Ovary (tissue), 7 donors: ENCODE measurements at regions not wholly inside any gene's neighbourhood (a gene's known extent, or its start where the extent isn't known, plus 50 kb on each side); places are given as distances from the start of the nearest gene placed in this dataset.

Source experiments
- DNase-seq, 5 donors: peaks; one replicate each; pipeline ENCODE4 v3.0.0-alpha.2; 2019 to 2020
- H3K27ac ChIP-seq, 2 donors: fragments of 200-600 bp; one replicate each; pipeline versions ENCODE4 v1.5.1 to v1.8.0; 2019 to 2022
- H3K27me3 ChIP-seq: fragments of 200-600 bp; one replicate; pipeline ENCODE4 v1.8.0; 2022
- H3K36me3 ChIP-seq: fragments of 200-600 bp; sonication (generic); one replicate; pipeline ENCODE4 v1.5.1; 2019
- H3K4me1 ChIP-seq: one replicate; pipeline ENCODE4 v1.8.1; 2013; ENCODE audit warnings: mild to moderate bottlenecking, moderate library complexity; ENCODE audit not compliant: insufficient read depth
- H3K4me3 ChIP-seq: fragments of 200-600 bp; sonication (generic); one replicate; pipeline ENCODE4 v1.5.1; 2017
- H3K9me3 ChIP-seq, 2 donors: fragments of 200-600 bp in 1 of 2; sonication (generic) in 1 of 2; one replicate each; pipeline versions ENCODE4 v1.5.1 to v1.8.1; 2013 to 2019; ENCODE audit warnings: mild to moderate bottlenecking in 1 of 2, moderate library complexity in 1 of 2
- EP300 ChIP-seq: sonication (generic); formaldehyde crosslinking; IDR thresholded peaks from one replicate; pipeline ENCODE4 v1.6.1; 2017; ENCODE audit warnings: antibody characterized with exemption
- POLR2A ChIP-seq: fragments of 450-650 bp; IDR thresholded peaks from one replicate; pipeline ENCODE4 v1.6.1; 2017; ENCODE audit warnings: antibody characterized with exemption, mild to moderate bottlenecking, moderate library complexity
- WGBS, 3 donors: extraction: QIAGEN DNeasy Blood & Tissue Kit in 1 of 3; methylation state at CpG; one replicate each; pipeline versions ENCODE4 v1.1.5 to v1.1.7; 2013 to 2017; 5-methylcytosine and 5-hydroxymethylcytosine counted together
- intact Hi-C, 4 donors: fragments of 100-400 bp; cut with DNase I; formaldehyde crosslinking; loops; one replicate each; pipeline versions ENCODE4 v1.11.0 to v1.15.1; 2022 to 2023
- TF ChIP-seq, protein P1 (sequence below), 3 donors: fragments of 450-650 bp in 2 of 3; fragments of 200-600 bp in 1 of 3; IDR thresholded peaks; one replicate each; pipeline versions ENCODE4 v1.5.1 to v1.8.0; 2016 to 2022; ENCODE audit warnings: antibody characterized with exemption in 3 of 3, mild to moderate bottlenecking in 1 of 3
- donor health status: DM: no; HTN: no; CAD: no; lungs with moderate emphysema.
- donor health status: DM: no; HTN: no; CAD: no.
- donor health status: Bipolar disorder and iron deficiency.
- donor health status: DM: no; HTN: no; CAD: no.
- donor health status: DM: yes; HTN: yes; CAD: no.

DNA sequence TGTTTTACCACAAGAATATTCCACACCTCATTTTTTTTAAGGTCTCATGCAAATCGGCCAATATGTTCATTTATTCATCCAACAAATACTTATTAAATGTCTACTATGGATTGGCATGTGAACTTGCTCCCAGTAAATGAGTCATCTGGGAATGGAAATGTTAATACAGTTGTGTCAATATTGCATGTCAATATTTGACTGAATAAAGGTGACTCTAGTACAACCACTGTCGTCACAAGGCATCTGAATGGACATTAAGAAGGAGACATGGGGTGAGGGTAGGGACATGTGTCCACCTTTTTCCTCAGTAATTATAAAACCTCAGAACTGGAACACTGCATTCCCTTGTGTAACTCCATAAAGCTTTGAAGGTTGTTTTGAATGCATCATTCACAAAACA, 365.4 kb downstream of the ADCYAP1 start:
- WGBS, 3 donors, result 73 to 81% (median 75%) methylated on average over 2 of the region's 2 CpGs
- intact Hi-C loops, result no loop called here
- DNase-seq, result no peak

DNA sequence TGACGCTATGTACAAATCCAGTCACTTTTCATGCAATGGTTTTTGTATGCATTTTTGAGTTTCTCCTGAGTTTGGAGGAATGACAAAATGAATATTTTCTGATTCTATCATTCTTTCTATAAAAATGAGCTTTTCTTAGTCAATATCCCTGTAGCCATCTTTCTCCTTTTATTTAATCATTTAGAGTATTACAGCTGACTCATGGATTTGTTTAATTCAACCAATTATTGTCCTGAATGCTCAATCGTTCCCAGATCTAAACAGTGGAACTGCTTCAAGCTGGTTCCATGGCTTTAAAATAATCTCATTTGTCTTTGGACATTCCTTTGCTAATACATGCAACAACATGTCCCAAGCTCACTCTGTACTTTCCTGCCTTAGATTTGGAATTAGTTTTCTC, 368.8 kb downstream of the ADCYAP1 start:
- Histone ChIP-seq H3K4me3 (no peak overlapping the region), H3K36me3 (no peaks in the 10 kb centered on the region), H3K9me3 (no peaks in the 10 kb centered on the region), H3K27me3 (peaks cover 4% of the 10 kb centered on the region), H3K4me1 (no peaks in the 10 kb centered on the region), H3K27ac (no peak overlapping the region)
- intact Hi-C loops, result no loop called here
- TF ChIP-seq, protein P1, sequence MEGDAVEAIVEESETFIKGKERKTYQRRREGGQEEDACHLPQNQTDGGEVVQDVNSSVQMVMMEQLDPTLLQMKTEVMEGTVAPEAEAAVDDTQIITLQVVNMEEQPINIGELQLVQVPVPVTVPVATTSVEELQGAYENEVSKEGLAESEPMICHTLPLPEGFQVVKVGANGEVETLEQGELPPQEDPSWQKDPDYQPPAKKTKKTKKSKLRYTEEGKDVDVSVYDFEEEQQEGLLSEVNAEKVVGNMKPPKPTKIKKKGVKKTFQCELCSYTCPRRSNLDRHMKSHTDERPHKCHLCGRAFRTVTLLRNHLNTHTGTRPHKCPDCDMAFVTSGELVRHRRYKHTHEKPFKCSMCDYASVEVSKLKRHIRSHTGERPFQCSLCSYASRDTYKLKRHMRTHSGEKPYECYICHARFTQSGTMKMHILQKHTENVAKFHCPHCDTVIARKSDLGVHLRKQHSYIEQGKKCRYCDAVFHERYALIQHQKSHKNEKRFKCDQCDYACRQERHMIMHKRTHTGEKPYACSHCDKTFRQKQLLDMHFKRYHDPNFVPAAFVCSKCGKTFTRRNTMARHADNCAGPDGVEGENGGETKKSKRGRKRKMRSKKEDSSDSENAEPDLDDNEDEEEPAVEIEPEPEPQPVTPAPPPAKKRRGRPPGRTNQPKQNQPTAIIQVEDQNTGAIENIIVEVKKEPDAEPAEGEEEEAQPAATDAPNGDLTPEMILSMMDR (IDR thresholded peaks at IDR 0.05), result no peak
- TF ChIP-seq EP300 (no peak), POLR2A (no peak)
- no peak for DNase-seq
- WGBS, 3 donors, result 75 to 77% (median 75%) methylated on average over 2 of the region's 2 CpGs

More for the DNA sequence above, 365.4 kb downstream of the ADCYAP1 start:
- no peaks in the 10 kb centered on the region for H3K4me1 ChIP-seq
- H3K27ac ChIP-seq, result no peak overlapping the region
- TF ChIP-seq EP300, result no peak
- no peak for TF ChIP-seq POLR2A
- TF ChIP-seq, protein P1 (IDR thresholded peaks at IDR 0.05), result no peak
- no peaks in the 10 kb centered on the region for H3K9me3 ChIP-seq
- no peak overlapping the region for H3K4me3 ChIP-seq
- no peaks in the 10 kb centered on the region for H3K36me3 ChIP-seq
- no peaks in the 10 kb centered on the region for H3K27me3 ChIP-seq

DNA sequence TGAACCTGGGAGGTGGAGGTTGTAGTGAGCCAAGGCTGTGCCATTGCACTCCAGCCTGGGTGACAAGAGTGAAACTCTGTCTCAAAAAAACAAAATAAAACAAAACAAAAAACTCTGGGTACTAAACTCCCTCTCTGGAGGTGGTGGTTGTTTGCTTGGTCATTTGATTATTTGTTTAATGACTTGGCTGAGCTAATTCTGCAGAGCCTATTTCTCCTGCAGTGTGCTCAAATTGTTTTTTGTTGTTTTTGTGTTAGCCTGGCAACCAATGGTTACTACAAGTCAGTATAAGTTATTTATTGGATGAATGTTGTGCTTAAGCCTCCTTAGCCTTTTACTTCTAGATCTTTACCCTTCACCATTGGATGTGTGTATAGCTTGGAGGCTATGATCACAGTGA, 387.5 kb downstream of the ADCYAP1 start:
- TF ChIP-seq, protein P1 (IDR thresholded peaks at IDR 0.05), result no peak
- TF ChIP-seq POLR2A (no peak), EP300 (no peak)
- H3K4me3 ChIP-seq, result no peak overlapping the region
- intact Hi-C loops, result no loop called here
- H3K36me3 ChIP-seq, result no peaks in the 10 kb centered on the region
- no peaks in the 10 kb centered on the region for H3K27me3 ChIP-seq
- DNase-seq, result no peak
- no peaks in the 10 kb centered on the region for H3K9me3 ChIP-seq
- no peak overlapping the region for H3K27ac ChIP-seq
- H3K4me1 ChIP-seq, result no peaks in the 10 kb centered on the region

DNA sequence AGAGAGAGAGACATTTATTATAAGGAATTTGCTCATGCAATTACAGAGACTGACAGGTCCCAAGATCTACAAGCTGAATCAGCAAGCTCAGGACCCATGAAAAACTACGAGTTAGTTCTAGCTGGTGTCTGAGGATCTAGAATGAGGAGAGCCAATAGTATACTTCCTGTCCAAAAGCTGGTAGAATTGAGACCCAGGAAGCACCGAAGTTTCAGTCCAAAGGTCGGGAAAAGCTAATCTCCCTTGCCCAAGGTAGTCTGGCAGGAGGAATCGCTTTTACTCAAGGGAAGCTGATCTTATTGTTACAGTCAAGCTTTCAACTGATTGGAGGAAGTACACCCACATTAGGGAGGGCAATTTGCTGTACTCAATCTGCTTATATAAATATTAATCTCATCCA, 389.6 kb downstream of the ADCYAP1 start:
- Histone ChIP-seq H3K27me3 (no peaks in the 10 kb centered on the region), H3K9me3 (no peaks in the 10 kb centered on the region), H3K27ac (no peak overlapping the region), H3K36me3 (no peaks in the 10 kb centered on the region), H3K4me1 (no peaks in the 10 kb centered on the region), H3K4me3 (no peak overlapping the region)
- intact Hi-C loops, result no loop called here
- TF ChIP-seq, protein P1 (IDR thresholded peaks at IDR 0.05), result no peak
- no peak for TF ChIP-seq EP300
- no peak for TF ChIP-seq POLR2A
- WGBS, 3 donors, result 49 to 67% (median 65%) methylated on average over 4 of the region's 4 CpGs
- DNase-seq, result no peak

DNA sequence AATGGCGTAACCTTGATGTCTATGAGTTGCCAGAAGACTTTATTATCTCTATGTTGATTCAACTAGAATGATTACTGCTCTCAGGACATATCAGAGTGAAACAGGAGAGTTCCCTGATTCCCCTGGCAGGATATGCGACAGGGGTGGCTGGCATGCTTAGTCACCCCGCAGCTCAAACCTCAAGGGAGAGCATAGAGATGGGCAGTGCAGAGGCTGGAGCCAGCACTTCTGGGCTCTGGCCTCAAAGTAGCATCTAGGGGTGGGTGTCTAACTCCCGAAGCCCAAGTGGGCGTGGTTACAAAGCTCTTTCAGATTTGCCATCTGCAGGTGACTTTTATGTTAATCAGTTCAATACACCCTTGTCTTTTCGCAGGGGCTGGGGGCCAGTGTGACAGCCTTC, 391.6 kb downstream of the ADCYAP1 start:
- DNase-seq, result no peak
- no peaks in the 10 kb centered on the region for H3K4me1 ChIP-seq

More for the DNA sequence above, 391.6 kb downstream of the ADCYAP1 start:
- Histone ChIP-seq H3K4me3 (no peak overlapping the region), H3K27me3 (no peaks in the 10 kb centered on the region), H3K9me3 (no peaks in the 10 kb centered on the region), H3K36me3 (no peaks in the 10 kb centered on the region), H3K27ac (no peak overlapping the region)
- no peak for TF ChIP-seq POLR2A
- TF ChIP-seq, protein P1 (IDR thresholded peaks at IDR 0.05), result no peak
- no peak for TF ChIP-seq EP300
- WGBS, 3 donors, result 72 to 84% (median 82%) methylated on average over 6 of the region's 6 CpGs
- intact Hi-C loops, result no loop called here
